NCI-H1105 treated with DMSO at 0.1 percent for 48 hours (cell line): ENCODE measurements at regions not wholly inside any gene's neighbourhood (a gene's known extent, or its start where the extent isn't known, plus 50 kb on each side); places are given as distances from the start of the nearest gene placed in this dataset.
"Not testable (repeated sequence)": the region's sequence is repeated elsewhere in the genome, so short reads cannot be mapped to it uniquely, and the experiment has no call there.

Source experiments
- DNase-seq: peaks from one replicate; lab custom pipeline; 2025; lab: John Stamatoyannopoulos, UW

GRCh38 chr22:22168941-22169867, 75.4 kb upstream of the VPREB1 start:
- peak; percentile 1 for DNase-seq

GRCh38 chr22:22168190-22168940, 76.2 kb upstream of the VPREB1 start:
- DNase-seq: peak; percentile 83

GRCh38 chr22:22167791-22168189, 76.8 kb upstream of the VPREB1 start:
- peak; percentile 3 for DNase-seq

DNA sequence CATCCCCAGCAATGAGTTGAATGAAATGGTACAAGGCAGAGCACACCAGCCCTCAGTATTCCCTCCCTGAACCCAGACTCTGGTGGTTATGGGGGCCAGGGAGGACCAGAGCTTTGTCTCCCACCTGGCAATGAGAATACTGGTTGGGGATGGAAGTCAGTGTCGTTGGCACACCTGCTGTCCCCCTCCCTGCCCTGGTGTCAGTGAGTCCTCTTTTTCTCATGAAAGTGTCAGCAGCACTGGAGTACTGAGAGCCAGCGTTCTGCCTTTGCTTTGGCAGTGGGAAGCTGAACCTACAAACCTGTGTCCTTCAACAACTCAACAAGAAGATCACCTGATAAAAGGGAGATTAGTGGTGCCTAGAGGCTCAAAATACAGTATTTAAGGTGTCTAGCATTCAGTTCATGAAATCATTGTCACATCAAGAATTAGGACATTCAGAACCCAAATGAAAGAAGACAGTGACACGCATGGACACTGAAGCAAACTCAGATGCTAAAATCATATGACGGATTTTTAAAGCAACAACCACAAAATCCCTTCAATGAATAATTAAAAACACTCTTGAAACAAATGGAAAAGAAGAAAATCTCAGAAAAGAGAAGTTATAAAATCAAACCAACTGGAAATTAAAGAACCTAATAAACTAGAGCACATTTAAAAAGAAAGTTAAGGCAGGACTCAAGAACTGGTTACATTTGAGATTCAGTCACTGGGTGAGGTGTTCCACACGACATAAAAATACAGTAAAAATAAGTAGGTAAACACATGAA, 77.5 kb upstream of the VPREB1 start:
- no peak for DNase-seq

GRCh38 chr22:22165936-22166710, 78.5 kb upstream of the VPREB1 start:
- no peak for DNase-seq

DNA sequence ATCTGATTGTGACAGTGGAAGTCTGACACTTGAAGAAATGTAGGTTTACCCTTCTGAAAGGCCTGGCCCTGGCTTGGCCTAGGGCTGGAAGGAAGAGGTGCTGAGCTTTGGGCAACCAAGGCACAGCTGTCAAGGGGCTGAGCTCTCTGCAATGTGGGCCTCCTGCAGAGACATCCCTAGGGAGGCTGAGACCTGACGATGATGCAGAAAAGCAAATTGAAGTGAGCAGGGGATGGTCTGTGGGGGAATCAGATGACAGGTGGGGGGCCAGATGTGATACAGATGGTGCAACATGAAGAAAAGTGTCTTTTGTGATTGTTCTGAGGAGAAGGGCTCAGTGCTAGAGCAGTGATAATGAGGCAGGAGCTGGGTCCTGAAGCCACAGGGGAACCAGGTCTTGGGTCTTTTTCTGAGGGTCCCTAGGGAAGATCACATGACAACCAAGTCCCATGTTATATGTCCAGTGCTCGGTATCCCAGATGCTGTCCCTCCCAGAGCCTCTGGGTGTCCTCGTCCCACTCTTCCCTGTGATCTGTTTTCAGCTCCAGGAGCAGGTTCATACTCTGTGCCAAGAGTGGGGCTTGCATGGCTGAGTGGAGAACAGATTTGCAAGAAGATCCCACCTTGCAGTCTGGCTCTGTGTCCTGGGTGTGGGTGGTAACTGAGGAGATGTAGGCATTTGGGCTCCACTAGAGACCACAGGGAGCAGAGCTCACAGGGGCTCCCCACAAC, 79.9 kb upstream of the VPREB1 start:
- DNase-seq: no peak

DNA sequence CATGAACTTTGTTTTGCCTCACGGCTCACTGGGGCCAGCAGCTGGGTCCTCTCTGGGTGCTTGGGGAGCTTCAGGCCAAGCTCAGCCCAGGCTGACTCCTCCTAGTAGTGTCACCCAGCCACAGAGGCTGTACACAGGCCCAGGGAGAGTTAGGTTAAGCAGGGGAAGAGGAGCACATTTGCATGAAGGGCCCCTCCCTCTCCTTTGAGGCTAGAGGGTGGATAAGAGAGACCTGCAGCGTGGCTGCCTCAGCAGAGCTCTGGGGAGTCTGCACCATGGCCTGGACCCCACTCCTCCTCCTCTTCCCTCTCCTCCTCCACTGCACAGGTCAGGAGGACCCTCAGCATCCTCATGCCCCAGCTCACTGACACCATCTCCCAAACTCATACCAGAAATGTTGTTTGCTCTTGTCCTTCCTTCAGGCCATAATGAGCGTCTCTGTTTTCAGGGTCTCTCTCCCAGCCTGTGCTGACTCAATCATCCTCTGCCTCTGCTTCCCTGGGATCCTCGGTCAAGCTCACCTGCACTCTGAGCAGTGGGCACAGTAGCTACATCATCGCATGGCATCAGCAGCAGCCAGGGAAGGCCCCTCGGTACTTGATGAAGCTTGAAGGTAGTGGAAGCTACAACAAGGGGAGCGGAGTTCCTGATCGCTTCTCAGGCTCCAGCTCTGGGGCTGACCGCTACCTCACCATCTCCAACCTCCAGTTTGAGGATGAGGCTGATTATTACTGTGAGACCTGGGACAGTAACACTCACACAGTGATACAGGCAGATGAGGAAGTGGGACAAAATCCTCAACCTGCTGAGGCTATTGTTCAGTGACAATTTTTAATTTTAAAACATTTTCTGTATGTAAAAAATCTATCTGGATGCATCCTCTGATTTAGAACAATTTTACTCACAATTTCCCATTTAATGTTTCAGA, 82.4 kb upstream of the VPREB1 start:
- no peak for DNase-seq

GRCh38 chr22:22160768-22161167, 83.8 kb upstream of the VPREB1 start:
- not testable (repeated sequence) for DNase-seq

- no peak for DNase-seq
These were observed 85.2 kb upstream of the VPREB1 start for GRCh38 chr22:22159384-22159783.

DNA sequence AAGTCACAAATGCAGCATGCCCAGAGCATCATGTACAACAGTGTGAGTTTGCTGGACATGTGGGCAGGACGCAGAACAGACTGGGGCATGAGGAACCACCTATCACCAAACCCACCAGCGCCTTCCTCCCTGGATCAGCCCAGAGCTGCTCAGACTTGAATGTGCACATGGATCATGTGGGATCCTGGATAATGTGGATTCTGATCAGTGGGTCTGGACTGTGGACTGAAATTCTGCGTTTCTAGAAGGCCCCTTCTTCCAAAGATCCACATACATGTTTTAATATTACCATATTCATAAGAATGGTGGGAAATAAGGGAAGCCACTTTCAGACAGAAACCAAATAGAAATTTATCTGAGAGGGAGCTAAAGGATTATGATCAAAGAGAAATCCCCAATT, 85.6 kb upstream of the VPREB1 start:
- DNase-seq: no peak

GRCh38 chr22:22158207-22158816, 86.3 kb upstream of the VPREB1 start:
- DNase-seq: no peak

DNA sequence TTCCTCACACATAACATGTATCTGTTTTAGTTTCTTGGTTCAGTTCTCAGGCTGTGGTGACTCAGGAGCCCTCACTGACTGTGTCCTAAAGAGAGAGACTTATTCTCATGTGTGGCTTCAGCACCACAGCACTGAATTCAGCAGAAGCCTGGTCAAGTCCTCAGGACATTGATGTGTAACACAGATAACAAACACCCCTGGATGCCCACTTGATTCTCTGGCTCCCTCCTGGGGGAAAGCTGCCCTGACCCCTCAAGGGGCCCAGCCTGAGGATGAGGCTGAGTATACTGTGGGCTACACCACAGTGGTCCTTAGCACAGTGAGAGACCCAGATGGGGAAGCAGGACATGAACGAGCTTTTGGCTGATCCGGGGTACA, 87.2 kb upstream of the VPREB1 start:
- DNase-seq: no peak

GRCh38 chr22:22156716-22157347, 87.8 kb upstream of the VPREB1 start:
- DNase-seq: peak; percentile 41

DNA sequence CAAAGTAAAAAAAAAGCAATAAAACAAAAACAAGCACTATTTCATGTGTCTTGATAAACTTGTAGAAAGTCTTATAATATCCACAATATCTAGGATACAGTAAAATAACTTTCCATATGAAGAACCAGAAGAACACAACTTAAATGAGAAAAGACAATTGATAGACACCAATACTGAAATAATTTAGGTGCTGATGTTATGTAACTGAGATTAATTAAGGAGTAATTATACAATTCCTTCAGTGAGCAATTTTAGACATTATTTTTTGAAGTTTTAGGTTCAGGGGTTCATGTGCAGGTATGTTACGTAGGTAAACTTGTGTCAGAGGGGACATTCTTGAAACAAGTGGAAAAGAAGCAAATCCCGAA, 88.3 kb upstream of the VPREB1 start:
- DNase-seq: no peak

- DNase-seq: no peak
These were observed 89.0 kb upstream of the VPREB1 start for GRCh38 chr22:22155607-22156006.

- DNase-seq: no peak
These were observed 89.4 kb upstream of the VPREB1 start for GRCh38 chr22:22155146-22155545.

- DNase-seq: no peak
These were observed 90.5 kb upstream of the VPREB1 start for GRCh38 chr22:22154040-22154439.

- no peak for DNase-seq
These were observed 93.3 kb upstream of the VPREB1 start for GRCh38 chr22:22151308-22151707.

- no peak for DNase-seq
These were observed 94.1 kb upstream of the VPREB1 start for GRCh38 chr22:22150457-22150856.
